HCT116 (cell line): ENCODE measurements at regions not wholly inside any gene's neighbourhood (a gene's known extent, or its start where the extent isn't known, plus 50 kb on each side); places are given as distances from the start of the nearest gene placed in this dataset.

Experiments used
- ATAC-seq: fragments of 200-7000 bp; cut with Tn5 transposase; 2 replicates; pipeline ENCODE4 v1.9.1; 2020; ENCODE audit warnings: mild to moderate bottlenecking, moderate library complexity
- BruUV-seq: library from RNA; stranded (reverse); fragments of 400-500 nt; replicated peaks from 2 replicates; lab custom pipeline; 2021; lab: Mats Ljungman, UMichigan
- CTCF ChIA-PET: fragments of 300-600 bp; sonication (Branson Sonifier 250); formaldehyde crosslinking; loops from one replicate; lab custom pipeline; 2021; ENCODE audit warnings: antibody characterized with exemption; lab: Charles Lee
- POLR2A ChIA-PET: fragments of 300-600, 350-600 bp; sonication (Branson Sonifier 250); formaldehyde crosslinking; loops from one replicate; lab custom pipeline; 2021; ENCODE audit warnings: antibody characterized with exemption; lab: Charles Lee
- RAD21 ChIA-PET, 2 experiments: fragments of 300-600 bp; sonication (Branson Sonifier 250); formaldehyde crosslinking; loops; one replicate each; lab custom pipeline; 2023; ENCODE audit warnings: low total read pairs in 2 of 2; ENCODE audit not compliant: uncharacterized antibody in 2 of 2, unreplicated experiment in 2 of 2, low non-redundant PET in 1 of 2; lab: Charles Lee
- DNase-seq: peaks from one replicate; pipeline ENCODE4 v3.0.0-alpha.2; 2010; ENCODE audit warnings: low read depth, low spot score
- H2AFZ ChIP-seq: fragments of 200-600 bp; shearing (Covaris generic), sonication (generic); 2 replicates; pipeline ENCODE4 v1.6.1; 2017; ENCODE audit warnings: low read depth, mixed run types, mixed read lengths, antibody characterized with exemption, low read length; ENCODE audit not compliant: poor library complexity, severe bottlenecking
- H3K27ac ChIP-seq: 2 replicates; pipeline ENCODE4 v1.5.1; 2012; ENCODE audit warnings: low read depth, low read length
- H3K27me3 ChIP-seq: fragments of 200-600 bp; sonication (generic); 2 replicates; pipeline ENCODE4 v1.6.1; 2016; ENCODE audit warnings: mixed run types, low read length, mixed read lengths; ENCODE audit not compliant: insufficient read depth
- H3K36me3 ChIP-seq, 2 experiments: fragments of 200-500 bp in 1 of 2; fragments of 200-600 bp in 1 of 2; sonication (Bioruptor generic) in 1 of 2; sonication (generic) in 1 of 2; 2 replicates each; pipeline versions ENCODE4 v1.5.1 to v1.6.1; 2014 to 2016; ENCODE audit warnings: low read length in 2 of 2, inconsistent platforms in 1 of 2, mixed read lengths in 1 of 2, mixed run types in 1 of 2; ENCODE audit not compliant: insufficient read depth in 2 of 2, control insufficient read depth in 1 of 2
- H3K4me1 ChIP-seq, 2 experiments: fragments of 200-600 bp in 1 of 2; sonication (generic) in 1 of 2; 2 replicates each; pipeline versions ENCODE4 v1.5.1 to v1.6.1; 2012 to 2017; ENCODE audit warnings: low read length in 2 of 2, inconsistent platforms in 1 of 2, mild to moderate bottlenecking in 1 of 2, mixed read lengths in 1 of 2, mixed run types in 1 of 2, moderate library complexity in 1 of 2; ENCODE audit not compliant: insufficient read depth in 2 of 2, control insufficient read depth in 1 of 2
- H3K4me2 ChIP-seq: fragments of 200-600 bp; sonication (generic); 2 replicates; pipeline ENCODE4 v1.6.1; 2017; ENCODE audit warnings: mixed run types, low read length, mixed read lengths
- H3K4me3 ChIP-seq, 2 experiments: fragments of 200-600 bp in 1 of 2; sonication (generic) in 1 of 2; replicated peaks in 1 of 2; 2 replicates each; pipeline ENCODE4 v1.5.1; 2011 to 2016; ENCODE audit warnings: low read length in 2 of 2, control low read depth in 1 of 2, low read depth in 1 of 2, mild to moderate bottlenecking in 1 of 2, mixed read lengths in 1 of 2, mixed run types in 1 of 2
- H3K79me2 ChIP-seq: fragments of 200-600 bp; sonication (generic); 2 replicates; pipeline ENCODE4 v1.6.1; 2017; ENCODE audit warnings: mild to moderate bottlenecking, mixed run types, low read length, moderate library complexity, mixed read lengths; ENCODE audit not compliant: insufficient read depth
- H3K9ac ChIP-seq: fragments of 200-600 bp; sonication (generic); 2 replicates; pipeline ENCODE4 v1.6.1; 2016; ENCODE audit warnings: low read length, mixed read lengths
- H3K9me2 ChIP-seq: fragments of 200-600 bp; sonication (generic), shearing (Covaris generic); 2 replicates; pipeline ENCODE4 v1.6.1; 2017; ENCODE audit warnings: mixed run types, mild to moderate bottlenecking, moderate library complexity; ENCODE audit not compliant: insufficient read depth
- H3K9me3 ChIP-seq, 2 experiments: fragments of 200-500 bp in 1 of 2; fragments of 200-600 bp in 1 of 2; sonication (Bioruptor generic) in 1 of 2; sonication (generic) in 1 of 2; 2 replicates each; pipeline ENCODE4 v1.6.1; 2014 to 2017; ENCODE audit warnings: low read length in 2 of 2, mixed read lengths in 2 of 2, inconsistent platforms in 1 of 2, low read depth in 1 of 2, mild to moderate bottlenecking in 1 of 2, mixed run types in 1 of 2, moderate library complexity in 1 of 2; ENCODE audit not compliant: control insufficient read depth in 1 of 2, insufficient read depth in 1 of 2
- H4K20me1 ChIP-seq: fragments of 200-600 bp; sonication (generic), shearing (Covaris generic); 2 replicates; pipeline ENCODE4 v1.6.1; 2017; ENCODE audit warnings: mixed run types, mild to moderate bottlenecking, moderate library complexity; ENCODE audit not compliant: insufficient read depth
- CEBPB ChIP-seq: IDR thresholded peaks from 2 replicates; pipeline ENCODE4 v1.6.1; 2012; ENCODE audit warnings: low read depth
- ELF1 ChIP-seq: IDR thresholded peaks from 2 replicates; pipeline ENCODE4 v1.6.1; 2012; ENCODE audit warnings: low read depth, borderline replicate concordance
- FOSL1 ChIP-seq: IDR thresholded peaks from 2 replicates; pipeline ENCODE4 v1.6.1; 2012; ENCODE audit warnings: low read depth
- POLR2A ChIP-seq: IDR thresholded peaks from 2 replicates; pipeline ENCODE4 v1.7.0; 2011; ENCODE audit warnings: borderline replicate concordance; ENCODE audit not compliant: insufficient read depth, insufficient read length; ENCODE audit errors: extremely low read depth
- RAD21 ChIP-seq: IDR thresholded peaks from 2 replicates; pipeline ENCODE4 v1.6.1; 2012; ENCODE audit warnings: low read depth, mild to moderate bottlenecking
- SRF ChIP-seq: IDR thresholded peaks from 2 replicates; pipeline ENCODE4 v1.6.1; 2012; ENCODE audit warnings: low read depth
- TCF7L2 ChIP-seq: IDR thresholded peaks from 2 replicates; pipeline ENCODE4 v1.7.0; 2011; ENCODE audit warnings: borderline replicate concordance, inconsistent platforms; ENCODE audit not compliant: insufficient read depth, insufficient read length; ENCODE audit errors: extremely low read depth
- ZFX ChIP-seq: fragments of 450-650 bp; IDR thresholded peaks from 2 replicates; pipeline ENCODE4 v1.6.1; 2017
- intact Hi-C: fragments of 100-400 bp; cut with micrococcal nuclease; formaldehyde crosslinking; loops from 2 replicates; pipeline ENCODE4 v1.10.0; 2022
- TF ChIP-seq, protein P1 (sequence below): IDR thresholded peaks from 2 replicates; pipeline ENCODE4 v1.6.1; 2012; ENCODE audit warnings: low read depth

- ChIA-PET CTCF (no interaction called here), POLR2A (no interaction called here), RAD21 (no interaction called here)
- no peak for DNase-seq
- no peak for ATAC-seq
- Histone ChIP-seq H3K9me3 (no peaks in the 10 kb centered on the region), H2AFZ (no peak overlapping the region), H3K4me3 (no peak overlapping the region), H3K79me2 (no peaks in the 10 kb centered on the region), H3K27ac (no peak overlapping the region), H3K9ac (no peak overlapping the region), H3K27me3 (no peaks in the 10 kb centered on the region), H4K20me1 (no peaks in the 10 kb centered on the region), H3K9me2 (no peaks in the 10 kb centered on the region), H3K4me1 (peaks cover 0 to 11% of the 10 kb centered on the region in 2 experiments; a peak in 1 of 4 replicates), H3K4me2 (no peak overlapping the region), H3K36me3 (no peaks in the 10 kb centered on the region)
- no TSS peak for BruUV-seq
- TF ChIP-seq TCF7L2 (no peak), SRF (no peak), POLR2A (no peak), CEBPB (no peak), FOSL1 (no peak)
- intact Hi-C loops = no loop called here
Measured at GRCh38 chr10:4068629-4069028, 283.6 kb upstream of the KLF6 start.

GRCh38 chr10:4067931-4068561, 283.0 kb upstream of the KLF6 start:
- Histone ChIP-seq H3K27me3 (no peaks in the 10 kb centered on the region), H3K4me1 (peaks cover 0 to 11% of the 10 kb centered on the region in 2 experiments; a peak in 1 of 4 replicates), H3K9me2 (no peaks in the 10 kb centered on the region), H4K20me1 (no peaks in the 10 kb centered on the region), H3K36me3 (no peaks in the 10 kb centered on the region), H3K4me3 (no peak overlapping the region), H2AFZ (no peak overlapping the region), H3K9ac (no peak overlapping the region), H3K27ac (no peak overlapping the region), H3K9me3 (no peaks in the 10 kb centered on the region), H3K79me2 (no peaks in the 10 kb centered on the region), H3K4me2 (no peak overlapping the region)
- no peak for TF ChIP-seq ELF1
- TF ChIP-seq FOSL1 = no peak
- no peak for TF ChIP-seq ZFX
- TF ChIP-seq, protein P1, sequence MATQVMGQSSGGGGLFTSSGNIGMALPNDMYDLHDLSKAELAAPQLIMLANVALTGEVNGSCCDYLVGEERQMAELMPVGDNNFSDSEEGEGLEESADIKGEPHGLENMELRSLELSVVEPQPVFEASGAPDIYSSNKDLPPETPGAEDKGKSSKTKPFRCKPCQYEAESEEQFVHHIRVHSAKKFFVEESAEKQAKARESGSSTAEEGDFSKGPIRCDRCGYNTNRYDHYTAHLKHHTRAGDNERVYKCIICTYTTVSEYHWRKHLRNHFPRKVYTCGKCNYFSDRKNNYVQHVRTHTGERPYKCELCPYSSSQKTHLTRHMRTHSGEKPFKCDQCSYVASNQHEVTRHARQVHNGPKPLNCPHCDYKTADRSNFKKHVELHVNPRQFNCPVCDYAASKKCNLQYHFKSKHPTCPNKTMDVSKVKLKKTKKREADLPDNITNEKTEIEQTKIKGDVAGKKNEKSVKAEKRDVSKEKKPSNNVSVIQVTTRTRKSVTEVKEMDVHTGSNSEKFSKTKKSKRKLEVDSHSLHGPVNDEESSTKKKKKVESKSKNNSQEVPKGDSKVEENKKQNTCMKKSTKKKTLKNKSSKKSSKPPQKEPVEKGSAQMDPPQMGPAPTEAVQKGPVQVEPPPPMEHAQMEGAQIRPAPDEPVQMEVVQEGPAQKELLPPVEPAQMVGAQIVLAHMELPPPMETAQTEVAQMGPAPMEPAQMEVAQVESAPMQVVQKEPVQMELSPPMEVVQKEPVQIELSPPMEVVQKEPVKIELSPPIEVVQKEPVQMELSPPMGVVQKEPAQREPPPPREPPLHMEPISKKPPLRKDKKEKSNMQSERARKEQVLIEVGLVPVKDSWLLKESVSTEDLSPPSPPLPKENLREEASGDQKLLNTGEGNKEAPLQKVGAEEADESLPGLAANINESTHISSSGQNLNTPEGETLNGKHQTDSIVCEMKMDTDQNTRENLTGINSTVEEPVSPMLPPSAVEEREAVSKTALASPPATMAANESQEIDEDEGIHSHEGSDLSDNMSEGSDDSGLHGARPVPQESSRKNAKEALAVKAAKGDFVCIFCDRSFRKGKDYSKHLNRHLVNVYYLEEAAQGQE = no peak
- no peak for TF ChIP-seq RAD21
- no peak for ATAC-seq
- no peak for DNase-seq
- intact Hi-C loops = no loop called here
- POLR2A ChIA-PET = no interaction called here
- CTCF ChIA-PET = no interaction called here
- RAD21 ChIA-PET = no interaction called here
- BruUV-seq = no TSS peak
